HepG2 (cell line): ENCODE measurements at regions not wholly inside any gene's neighbourhood (a gene's known extent, or its start where the extent isn't known, plus 50 kb on each side); places are given as distances from the start of the nearest gene placed in this dataset.

Source experiments
- BCL6 ChIP-seq: IDR thresholded peaks from 2 replicates; pipeline ENCODE4 v1.6.1; 2016; ENCODE audit warnings: missing genetic modification reagents, missing compliant biosample characterization
- EED ChIP-seq: sonication (generic); formaldehyde crosslinking; IDR thresholded peaks from 2 replicates; pipeline ENCODE4 v1.5.0; 2020; ENCODE audit warnings: mild to moderate bottlenecking, missing genetic modification reagents
- FOSL2 ChIP-seq: sonication (generic); formaldehyde crosslinking; IDR thresholded peaks from 2 replicates; pipeline ENCODE4 v1.4.0; 2020; ENCODE audit warnings: missing genetic modification reagents
- HOXA5 ChIP-seq: sonication (generic); formaldehyde crosslinking; IDR thresholded peaks from 2 replicates; pipeline ENCODE4 v1.4.0; 2020; ENCODE audit warnings: missing genetic modification reagents
- KLF11 ChIP-seq: IDR thresholded peaks from 2 replicates; pipeline ENCODE4 v1.6.1; 2016; ENCODE audit warnings: missing compliant biosample characterization
- MED1 ChIP-seq: sonication (generic); formaldehyde crosslinking; IDR thresholded peaks from 2 replicates; pipeline ENCODE4 v1.4.0; 2020; ENCODE audit warnings: missing genetic modification reagents
- MEIS1 ChIP-seq: sonication (generic); formaldehyde crosslinking; IDR thresholded peaks from 2 replicates; pipeline ENCODE4 v1.9.0; 2021; ENCODE audit warnings: mild to moderate bottlenecking, missing genetic modification reagents, moderate library complexity, borderline replicate concordance
- MXD4 ChIP-seq: IDR thresholded peaks from 2 replicates; pipeline ENCODE4 v1.6.1; 2016; ENCODE audit warnings: mild to moderate bottlenecking, missing biosample characterization, missing genetic modification reagents
- MXI1 ChIP-seq: IDR thresholded peaks from 3 replicates; pipeline ENCODE4 v1.6.1; 2012; ENCODE audit warnings: low read depth, low read length, inconsistent platforms, borderline replicate concordance
- NFE2L2 ChIP-seq: fragments of 150-350 bp; IDR thresholded peaks from 2 replicates; pipeline ENCODE4 v1.6.1; 2014; ENCODE audit warnings: low read length
- NR2F6 ChIP-seq, 2 experiments: IDR thresholded peaks; 2 replicates each; pipeline ENCODE4 v1.6.1; 2016; ENCODE audit warnings: antibody characterized with exemption in 1 of 2, mild to moderate bottlenecking in 1 of 2
- PCBP2 ChIP-seq: fragments of 200-400 bp; formaldehyde crosslinking; optimal IDR thresholded peaks from 2 replicates; pipeline ENCODE3; 2018; ENCODE audit warnings: low read length, low read depth; ENCODE audit not compliant: poor library complexity, severe bottlenecking
- POGZ ChIP-seq: sonication (generic); formaldehyde crosslinking; IDR thresholded peaks from 2 replicates; pipeline ENCODE4 v1.4.0; 2020; ENCODE audit warnings: mild to moderate bottlenecking, missing genetic modification reagents
- POLR2A ChIP-seq, 2 experiments: IDR thresholded peaks; 2 replicates each; pipeline ENCODE4 v1.6.1; 2011; ENCODE audit warnings: low read depth in 2 of 2, low read length in 2 of 2, mild to moderate bottlenecking in 1 of 2, moderate library complexity in 1 of 2; ENCODE audit not compliant: insufficient read depth in 1 of 2
- STAG1 ChIP-seq: sonication (generic); formaldehyde crosslinking; IDR thresholded peaks from 2 replicates; pipeline ENCODE4 v1.4.0; 2020; ENCODE audit warnings: missing genetic modification reagents
- TEAD2 ChIP-seq: sonication (generic); formaldehyde crosslinking; IDR thresholded peaks from 2 replicates; pipeline ENCODE4 v1.9.0; 2021; ENCODE audit warnings: missing genetic modification reagents
- ZBTB8A ChIP-seq: sonication (generic); formaldehyde crosslinking; IDR thresholded peaks from 2 replicates; pipeline ENCODE4 v1.4.0; 2020; ENCODE audit warnings: mild to moderate bottlenecking, low read depth, missing genetic modification reagents, borderline replicate concordance
- ZFAT ChIP-seq: sonication (generic); formaldehyde crosslinking; conservative IDR thresholded peaks from 2 replicates; pipeline ENCODE4 v1.8.1; 2023; ENCODE audit warnings: missing genetic modification reagents, inconsistent platforms
- ZNF44 ChIP-seq: sonication (generic); formaldehyde crosslinking; IDR thresholded peaks from 2 replicates; pipeline ENCODE4 v1.5.1; 2020; ENCODE audit warnings: mild to moderate bottlenecking, missing genetic modification reagents
- ZNF552 ChIP-seq: sonication (generic); formaldehyde crosslinking; IDR thresholded peaks from 2 replicates; pipeline ENCODE4 v1.9.0; 2022; ENCODE audit warnings: missing genetic modification reagents, mild to moderate bottlenecking, borderline replicate concordance
- ZNF557 ChIP-seq: sonication (generic); formaldehyde crosslinking; IDR thresholded peaks from 2 replicates; pipeline ENCODE4 v1.4.0; 2020; ENCODE audit warnings: missing genetic modification reagents
- ZNF615 ChIP-seq: sonication (generic); formaldehyde crosslinking; IDR thresholded peaks from 2 replicates; pipeline ENCODE4 v1.5.0; 2020; ENCODE audit warnings: mild to moderate bottlenecking, missing genetic modification reagents, borderline replicate concordance
- ZNF891 ChIP-seq: sonication (generic); formaldehyde crosslinking; IDR thresholded peaks from 2 replicates; pipeline ENCODE4 v1.5.0; 2020; ENCODE audit warnings: mild to moderate bottlenecking, missing genetic modification reagents
- TF ChIP-seq, protein P1 (sequence below): sonication (generic); formaldehyde crosslinking; IDR thresholded peaks from 2 replicates; pipeline ENCODE4 v1.8.0; 2022; ENCODE audit warnings: mild to moderate bottlenecking, missing genetic modification reagents, moderate library complexity
- TF ChIP-seq, protein P2 (sequence below): sonication (generic); formaldehyde crosslinking; IDR thresholded peaks from 2 replicates; pipeline ENCODE4 v1.4.0; 2020; ENCODE audit warnings: missing genetic modification reagents
- TF ChIP-seq, protein P3 (sequence below): IDR thresholded peaks from 2 replicates; pipeline ENCODE4 v1.6.1; 2016; ENCODE audit warnings: low read depth

DNA sequence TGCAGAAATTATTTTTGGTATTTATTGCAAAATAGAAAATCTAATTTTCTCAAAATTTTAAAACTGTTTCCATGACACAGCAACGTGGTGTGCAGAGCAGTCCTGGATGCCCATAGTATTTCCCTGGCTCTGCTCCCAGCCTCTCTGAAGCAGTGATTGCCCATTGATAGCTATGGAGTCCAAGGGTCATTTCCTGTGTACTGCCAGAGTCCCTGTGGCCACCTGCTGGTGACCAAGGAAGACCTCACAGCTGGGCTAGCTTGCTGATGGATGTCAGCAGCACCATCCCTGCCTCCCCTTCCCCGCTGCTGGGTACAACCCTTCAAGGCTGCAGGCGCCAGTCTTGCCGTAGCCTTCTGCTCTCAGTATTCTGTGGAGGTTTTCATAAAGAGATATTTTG lies 184.1 kb downstream of the DIRAS2 start (continued):
- no peak for TF ChIP-seq ZNF891 (CRISPR knock-in tag)
- TF ChIP-seq MXI1: peak; percentile 42; the same call in 1 of the 3 replicates
- no peak for TF ChIP-seq EED (CRISPR knock-in tag)
- TF ChIP-seq ZNF557 (CRISPR knock-in tag): no peak
- no peak for TF ChIP-seq TEAD2 (CRISPR knock-in tag)
- TF ChIP-seq, protein P1, sequence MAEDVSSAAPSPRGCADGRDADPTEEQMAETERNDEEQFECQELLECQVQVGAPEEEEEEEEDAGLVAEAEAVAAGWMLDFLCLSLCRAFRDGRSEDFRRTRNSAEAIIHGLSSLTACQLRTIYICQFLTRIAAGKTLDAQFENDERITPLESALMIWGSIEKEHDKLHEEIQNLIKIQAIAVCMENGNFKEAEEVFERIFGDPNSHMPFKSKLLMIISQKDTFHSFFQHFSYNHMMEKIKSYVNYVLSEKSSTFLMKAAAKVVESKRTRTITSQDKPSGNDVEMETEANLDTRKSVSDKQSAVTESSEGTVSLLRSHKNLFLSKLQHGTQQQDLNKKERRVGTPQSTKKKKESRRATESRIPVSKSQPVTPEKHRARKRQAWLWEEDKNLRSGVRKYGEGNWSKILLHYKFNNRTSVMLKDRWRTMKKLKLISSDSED: no peak
- no peak for TF ChIP-seq BCL6 (CRISPR knock-in tag)
- TF ChIP-seq, protein P2, sequence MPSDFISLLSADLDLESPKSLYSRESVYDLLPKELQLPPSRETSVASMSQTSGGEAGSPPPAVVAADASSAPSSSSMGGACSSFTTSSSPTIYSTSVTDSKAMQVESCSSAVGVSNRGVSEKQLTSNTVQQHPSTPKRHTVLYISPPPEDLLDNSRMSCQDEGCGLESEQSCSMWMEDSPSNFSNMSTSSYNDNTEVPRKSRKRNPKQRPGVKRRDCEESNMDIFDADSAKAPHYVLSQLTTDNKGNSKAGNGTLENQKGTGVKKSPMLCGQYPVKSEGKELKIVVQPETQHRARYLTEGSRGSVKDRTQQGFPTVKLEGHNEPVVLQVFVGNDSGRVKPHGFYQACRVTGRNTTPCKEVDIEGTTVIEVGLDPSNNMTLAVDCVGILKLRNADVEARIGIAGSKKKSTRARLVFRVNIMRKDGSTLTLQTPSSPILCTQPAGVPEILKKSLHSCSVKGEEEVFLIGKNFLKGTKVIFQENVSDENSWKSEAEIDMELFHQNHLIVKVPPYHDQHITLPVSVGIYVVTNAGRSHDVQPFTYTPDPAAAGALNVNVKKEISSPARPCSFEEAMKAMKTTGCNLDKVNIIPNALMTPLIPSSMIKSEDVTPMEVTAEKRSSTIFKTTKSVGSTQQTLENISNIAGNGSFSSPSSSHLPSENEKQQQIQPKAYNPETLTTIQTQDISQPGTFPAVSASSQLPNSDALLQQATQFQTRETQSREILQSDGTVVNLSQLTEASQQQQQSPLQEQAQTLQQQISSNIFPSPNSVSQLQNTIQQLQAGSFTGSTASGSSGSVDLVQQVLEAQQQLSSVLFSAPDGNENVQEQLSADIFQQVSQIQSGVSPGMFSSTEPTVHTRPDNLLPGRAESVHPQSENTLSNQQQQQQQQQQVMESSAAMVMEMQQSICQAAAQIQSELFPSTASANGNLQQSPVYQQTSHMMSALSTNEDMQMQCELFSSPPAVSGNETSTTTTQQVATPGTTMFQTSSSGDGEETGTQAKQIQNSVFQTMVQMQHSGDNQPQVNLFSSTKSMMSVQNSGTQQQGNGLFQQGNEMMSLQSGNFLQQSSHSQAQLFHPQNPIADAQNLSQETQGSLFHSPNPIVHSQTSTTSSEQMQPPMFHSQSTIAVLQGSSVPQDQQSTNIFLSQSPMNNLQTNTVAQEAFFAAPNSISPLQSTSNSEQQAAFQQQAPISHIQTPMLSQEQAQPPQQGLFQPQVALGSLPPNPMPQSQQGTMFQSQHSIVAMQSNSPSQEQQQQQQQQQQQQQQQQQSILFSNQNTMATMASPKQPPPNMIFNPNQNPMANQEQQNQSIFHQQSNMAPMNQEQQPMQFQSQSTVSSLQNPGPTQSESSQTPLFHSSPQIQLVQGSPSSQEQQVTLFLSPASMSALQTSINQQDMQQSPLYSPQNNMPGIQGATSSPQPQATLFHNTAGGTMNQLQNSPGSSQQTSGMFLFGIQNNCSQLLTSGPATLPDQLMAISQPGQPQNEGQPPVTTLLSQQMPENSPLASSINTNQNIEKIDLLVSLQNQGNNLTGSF (CRISPR knock-in tag): no peak
- no peak for TF ChIP-seq PCBP2
- peak; percentile 54 for TF ChIP-seq STAG1
- no peak for TF ChIP-seq MEIS1 (CRISPR knock-in tag)
- no peak for TF ChIP-seq NR2F6 (IDR thresholded peaks at IDR 0.05)
- TF ChIP-seq NR2F6 (CRISPR knock-in tag; IDR thresholded peaks at IDR 0.05): peak; percentile 57; the same call in 1 of the 2 replicates
- 0 out of 2 replicates have a peak, but pooled peaks have one; percentile 21 for TF ChIP-seq MED1 (CRISPR knock-in tag)
- 0 out of 2 replicates have a peak, but pooled peaks have one; percentile 22 for TF ChIP-seq KLF11 (CRISPR knock-in tag)
- no peak for TF ChIP-seq POLR2A (IDR thresholded peaks at IDR 0.05; ENCODE audit: insufficient read depth in 1 of 2, low read depth in 2 of 2, low read length in 2 of 2)
- TF ChIP-seq, protein P3, sequence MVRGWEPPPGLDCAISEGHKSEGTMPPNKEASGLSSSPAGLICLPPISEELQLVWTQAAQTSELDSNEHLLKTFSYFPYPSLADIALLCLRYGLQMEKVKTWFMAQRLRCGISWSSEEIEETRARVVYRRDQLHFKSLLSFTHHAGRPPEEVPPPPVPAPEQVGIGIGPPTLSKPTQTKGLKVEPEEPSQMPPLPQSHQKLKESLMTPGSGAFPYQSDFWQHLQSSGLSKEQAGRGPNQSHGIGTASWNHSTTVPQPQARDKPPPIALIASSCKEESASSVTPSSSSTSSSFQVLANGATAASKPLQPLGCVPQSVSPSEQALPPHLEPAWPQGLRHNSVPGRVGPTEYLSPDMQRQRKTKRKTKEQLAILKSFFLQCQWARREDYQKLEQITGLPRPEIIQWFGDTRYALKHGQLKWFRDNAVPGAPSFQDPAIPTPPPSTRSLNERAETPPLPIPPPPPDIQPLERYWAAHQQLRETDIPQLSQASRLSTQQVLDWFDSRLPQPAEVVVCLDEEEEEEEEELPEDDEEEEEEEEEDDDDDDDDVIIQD: peak; percentile 37; the same call in 1 of the 2 replicates
- TF ChIP-seq ZBTB8A (CRISPR knock-in tag): no peak
- TF ChIP-seq NFE2L2: no peak
- TF ChIP-seq HOXA5: no peak
- peak; percentile 60 for TF ChIP-seq FOSL2 (CRISPR knock-in tag)
- no peak for TF ChIP-seq ZFAT
- no peak for TF ChIP-seq ZNF552
- TF ChIP-seq POGZ (CRISPR knock-in tag): peak; percentile 64
- no peak for TF ChIP-seq ZNF615 (CRISPR knock-in tag)
- TF ChIP-seq ZNF44: no peak
- TF ChIP-seq MXD4 (CRISPR knock-in tag): no peak
